Ovary (tissue), 3 donors: ENCODE measurements at regions not wholly inside any gene's neighbourhood (a gene's known extent, or its start where the extent isn't known, plus 50 kb on each side); places are given as distances from the start of the nearest gene placed in this dataset.

Source experiments
- CTCF ChIP-seq, 3 donors: fragments of 450-650 bp in 2 of 3; fragments of 200-600 bp in 1 of 3; IDR thresholded peaks; one replicate each; pipeline versions ENCODE4 v1.5.1 to v1.8.0; 2016 to 2022; ENCODE audit warnings: antibody characterized with exemption in 3 of 3, mild to moderate bottlenecking in 1 of 3
- POLR2A ChIP-seq: fragments of 450-650 bp; IDR thresholded peaks from one replicate; pipeline ENCODE4 v1.6.1; 2017; ENCODE audit warnings: antibody characterized with exemption, mild to moderate bottlenecking, moderate library complexity
- donor health status: DM: no; HTN: no; CAD: no.

- TF ChIP-seq CTCF (IDR thresholded peaks at IDR 0.05): no peak
- TF ChIP-seq POLR2A: no peak
Observed at GRCh38 chr13:67950603-67951002, 720.5 kb upstream of the PCDH9 start.
